ENCODE measurements at regions not wholly inside any gene's neighbourhood (a gene's known extent, or its start where the extent isn't known, plus 50 kb on each side); places are given as distances from the start of the nearest gene placed in this dataset.

- no peak for FAIRE-seq
- Histone ChIP-seq H3K9me3 (ENCODE audit: control insufficient read depth in 2 of 3, insufficient read depth in 1 of 3, low read length in 3 of 3) (no peaks in the 10 kb centered on the region), H3K4me1 (ENCODE audit: control insufficient read depth in 2 of 3, insufficient read depth in 2 of 3, low read depth in 1 of 3, low read length in 3 of 3) (peaks cover 0 to 5% (median 0%) of the 10 kb centered on the region in 3 donors), H3K27me3 (ENCODE audit: control insufficient read depth, insufficient read depth, low read length) (no peaks in the 10 kb centered on the region), H3K4me3 (ENCODE audit: low read length in 3 of 3) (no peak overlapping the region), H3K9ac (ENCODE audit: low read length in 3 of 3) (no peak overlapping the region), H3K27ac (ENCODE audit: low read depth in 2 of 2, low read length in 2 of 2) (no peak overlapping the region), H3K36me3 (ENCODE audit: control insufficient read depth in 2 of 3, insufficient read depth in 3 of 3, low read length in 3 of 3) (no peaks in the 10 kb centered on the region)
- TF ChIP-seq, protein P1, sequence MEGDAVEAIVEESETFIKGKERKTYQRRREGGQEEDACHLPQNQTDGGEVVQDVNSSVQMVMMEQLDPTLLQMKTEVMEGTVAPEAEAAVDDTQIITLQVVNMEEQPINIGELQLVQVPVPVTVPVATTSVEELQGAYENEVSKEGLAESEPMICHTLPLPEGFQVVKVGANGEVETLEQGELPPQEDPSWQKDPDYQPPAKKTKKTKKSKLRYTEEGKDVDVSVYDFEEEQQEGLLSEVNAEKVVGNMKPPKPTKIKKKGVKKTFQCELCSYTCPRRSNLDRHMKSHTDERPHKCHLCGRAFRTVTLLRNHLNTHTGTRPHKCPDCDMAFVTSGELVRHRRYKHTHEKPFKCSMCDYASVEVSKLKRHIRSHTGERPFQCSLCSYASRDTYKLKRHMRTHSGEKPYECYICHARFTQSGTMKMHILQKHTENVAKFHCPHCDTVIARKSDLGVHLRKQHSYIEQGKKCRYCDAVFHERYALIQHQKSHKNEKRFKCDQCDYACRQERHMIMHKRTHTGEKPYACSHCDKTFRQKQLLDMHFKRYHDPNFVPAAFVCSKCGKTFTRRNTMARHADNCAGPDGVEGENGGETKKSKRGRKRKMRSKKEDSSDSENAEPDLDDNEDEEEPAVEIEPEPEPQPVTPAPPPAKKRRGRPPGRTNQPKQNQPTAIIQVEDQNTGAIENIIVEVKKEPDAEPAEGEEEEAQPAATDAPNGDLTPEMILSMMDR (IDR thresholded peaks at IDR 0.05; ENCODE audit: borderline replicate concordance, extremely low read depth, insufficient read depth) = no peak
- DNase-seq = no peak
- intact Hi-C loops (cut with DNase I) = no loop called here
Observed at GRCh38 chr11:15665368-15665871, 550.7 kb downstream of the INSC start.

- no peak overlapping the region for H3K9ac ChIP-seq (ENCODE audit: low read length in 3 of 3)
- TF ChIP-seq, protein P1 (IDR thresholded peaks at IDR 0.05; ENCODE audit: borderline replicate concordance, extremely low read depth, insufficient read depth) = no peak
- no peaks in the 10 kb centered on the region for H3K27me3 ChIP-seq (ENCODE audit: control insufficient read depth, insufficient read depth, low read length)
- H3K27ac ChIP-seq (ENCODE audit: low read depth in 2 of 2, low read length in 2 of 2) = no peak overlapping the region
- H3K4me1 ChIP-seq (ENCODE audit: control insufficient read depth in 2 of 3, insufficient read depth in 2 of 3, low read depth in 1 of 3, low read length in 3 of 3) = peaks cover 0 to 5% (median 0%) of the 10 kb centered on the region in 3 donors
- H3K4me3 ChIP-seq (ENCODE audit: low read length in 3 of 3) = no peak overlapping the region
- no peaks in the 10 kb centered on the region for H3K9me3 ChIP-seq (ENCODE audit: control insufficient read depth in 2 of 3, insufficient read depth in 1 of 3, low read length in 3 of 3)
- no peaks in the 10 kb centered on the region for H3K36me3 ChIP-seq (ENCODE audit: control insufficient read depth in 2 of 3, insufficient read depth in 3 of 3, low read length in 3 of 3)
- DNase-seq = no peak
- no peak for FAIRE-seq
- intact Hi-C loops (cut with DNase I) = no loop called here
Observed at GRCh38 chr11:15667127-15667725, 552.5 kb downstream of the INSC start.

DNA sequence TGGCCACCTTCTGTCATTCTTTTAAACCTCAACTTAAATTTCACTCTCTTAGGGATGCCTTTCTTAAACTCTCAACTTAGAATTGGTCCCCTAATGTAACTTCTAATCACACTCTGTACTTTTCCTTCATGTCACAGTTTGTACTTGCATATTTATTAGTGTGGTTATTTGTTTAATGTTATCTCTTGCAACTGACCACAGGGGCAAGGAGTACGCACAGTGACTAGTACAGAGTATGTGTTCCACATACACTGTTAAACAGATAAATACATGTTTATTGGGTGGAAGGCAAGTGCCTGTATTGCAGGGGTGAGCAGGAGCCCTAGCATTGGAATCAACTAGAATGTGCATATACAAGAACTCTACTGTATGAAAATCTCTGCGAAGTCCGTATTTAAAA, 554.0 kb downstream of the INSC start:
- TF ChIP-seq, protein P1 (IDR thresholded peaks at IDR 0.05; ENCODE audit: borderline replicate concordance, extremely low read depth, insufficient read depth) = no peak
- H3K4me3 ChIP-seq (ENCODE audit: low read length in 3 of 3) = no peak overlapping the region
- no peaks in the 10 kb centered on the region for H3K9me3 ChIP-seq (ENCODE audit: control insufficient read depth in 2 of 3, insufficient read depth in 1 of 3, low read length in 3 of 3)
- FAIRE-seq (no peak), DNase-seq (no peak)
- H3K27me3 ChIP-seq (ENCODE audit: control insufficient read depth, insufficient read depth, low read length) = no peaks in the 10 kb centered on the region
- H3K27ac ChIP-seq (ENCODE audit: low read depth in 2 of 2, low read length in 2 of 2) = no peak overlapping the region
- intact Hi-C loops (cut with DNase I) = no loop called here
- H3K36me3 ChIP-seq (ENCODE audit: control insufficient read depth in 2 of 3, insufficient read depth in 3 of 3, low read length in 3 of 3) = no peaks in the 10 kb centered on the region
- H3K9ac ChIP-seq (ENCODE audit: low read length in 3 of 3) = no peak overlapping the region
- H3K4me1 ChIP-seq (ENCODE audit: control insufficient read depth in 2 of 3, insufficient read depth in 2 of 3, low read depth in 1 of 3, low read length in 3 of 3) = peaks cover 0 to 5% (median 0%) of the 10 kb centered on the region in 3 donors
